ENCODE measurements at regions not wholly inside any gene's neighbourhood (a gene's known extent, or its start where the extent isn't known, plus 50 kb on each side); places are given as distances from the start of the nearest gene placed in this dataset.

DNA sequence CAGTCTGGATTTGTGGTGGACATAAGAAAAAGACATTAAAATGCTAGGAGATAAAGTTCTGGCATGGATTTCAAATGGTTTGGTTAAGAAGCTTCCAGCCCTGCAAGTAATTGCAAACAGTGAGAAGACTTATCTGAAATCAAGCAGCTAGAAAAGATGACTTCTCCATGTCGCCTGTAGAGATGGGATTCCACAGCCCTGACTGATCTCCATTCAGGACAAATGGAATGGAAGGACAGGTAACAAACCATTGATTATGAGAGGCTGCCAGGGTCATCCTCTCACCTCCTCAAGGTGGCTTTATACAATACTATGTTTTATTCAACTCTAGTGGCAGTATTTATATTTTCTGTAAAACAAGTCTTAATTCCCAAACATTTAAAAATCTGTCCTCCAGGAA, 237.9 kb downstream of the HLX start:
- no peaks in the 10 kb centered on the region for H3K36me3 ChIP-seq
- intact Hi-C loops (cut with DNase I) = no loop called here

DNA sequence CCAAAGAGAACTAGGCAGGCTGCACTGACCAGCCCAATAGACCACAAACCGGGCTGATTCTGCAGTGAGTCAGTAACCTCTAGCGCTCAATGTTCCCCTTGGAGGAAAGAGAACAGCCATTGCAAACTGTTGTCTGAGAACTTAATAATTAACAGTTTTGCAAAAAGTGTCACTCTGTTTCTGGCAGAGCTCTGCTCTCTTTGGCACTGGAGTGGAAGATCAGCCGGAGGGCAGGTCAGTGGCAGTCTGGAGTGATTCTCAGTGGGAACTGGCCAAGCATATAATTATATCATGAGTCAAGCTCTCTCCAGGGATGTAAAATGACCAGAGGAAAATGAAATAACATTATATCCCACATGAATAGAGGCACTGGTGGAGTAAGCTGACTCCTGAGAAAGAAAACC, 238.3 kb downstream of the HLX start:
- H3K36me3 ChIP-seq = no peaks in the 10 kb centered on the region
- TF ChIP-seq, protein P1, sequence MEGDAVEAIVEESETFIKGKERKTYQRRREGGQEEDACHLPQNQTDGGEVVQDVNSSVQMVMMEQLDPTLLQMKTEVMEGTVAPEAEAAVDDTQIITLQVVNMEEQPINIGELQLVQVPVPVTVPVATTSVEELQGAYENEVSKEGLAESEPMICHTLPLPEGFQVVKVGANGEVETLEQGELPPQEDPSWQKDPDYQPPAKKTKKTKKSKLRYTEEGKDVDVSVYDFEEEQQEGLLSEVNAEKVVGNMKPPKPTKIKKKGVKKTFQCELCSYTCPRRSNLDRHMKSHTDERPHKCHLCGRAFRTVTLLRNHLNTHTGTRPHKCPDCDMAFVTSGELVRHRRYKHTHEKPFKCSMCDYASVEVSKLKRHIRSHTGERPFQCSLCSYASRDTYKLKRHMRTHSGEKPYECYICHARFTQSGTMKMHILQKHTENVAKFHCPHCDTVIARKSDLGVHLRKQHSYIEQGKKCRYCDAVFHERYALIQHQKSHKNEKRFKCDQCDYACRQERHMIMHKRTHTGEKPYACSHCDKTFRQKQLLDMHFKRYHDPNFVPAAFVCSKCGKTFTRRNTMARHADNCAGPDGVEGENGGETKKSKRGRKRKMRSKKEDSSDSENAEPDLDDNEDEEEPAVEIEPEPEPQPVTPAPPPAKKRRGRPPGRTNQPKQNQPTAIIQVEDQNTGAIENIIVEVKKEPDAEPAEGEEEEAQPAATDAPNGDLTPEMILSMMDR (IDR thresholded peaks at IDR 0.05) = no peak
- no peak overlapping the region for H3K4me3 ChIP-seq
- DNase-seq (peak in 1 of 4 donors; percentile 48), ATAC-seq (peak; percentile 96)
- H3K27ac ChIP-seq = peak overlapping the region in 1 of 2 donors; percentile 56
- H3K4me1 ChIP-seq = peaks cover 12 to 17% of the 10 kb centered on the region in 2 donors
- intact Hi-C loops (cut with DNase I) = no loop called here
- no peaks in the 10 kb centered on the region for H3K27me3 ChIP-seq
- H3K9me3 ChIP-seq = peaks cover 0 to 7% of the 10 kb centered on the region in 2 donors

More for the DNA sequence above, 237.9 kb downstream of the HLX start:
- H3K9me3 ChIP-seq = peaks cover 0 to 7% of the 10 kb centered on the region in 2 donors
- H3K4me1 ChIP-seq = peaks cover 12 to 17% of the 10 kb centered on the region in 2 donors
- DNase-seq (no peak), ATAC-seq (no peak)
- H3K27me3 ChIP-seq = no peaks in the 10 kb centered on the region
- peak overlapping the region in 1 of 2 donors; percentile 56 for H3K27ac ChIP-seq
- H3K4me3 ChIP-seq = no peak overlapping the region
- TF ChIP-seq, protein P1 (IDR thresholded peaks at IDR 0.05) = no peak

DNA sequence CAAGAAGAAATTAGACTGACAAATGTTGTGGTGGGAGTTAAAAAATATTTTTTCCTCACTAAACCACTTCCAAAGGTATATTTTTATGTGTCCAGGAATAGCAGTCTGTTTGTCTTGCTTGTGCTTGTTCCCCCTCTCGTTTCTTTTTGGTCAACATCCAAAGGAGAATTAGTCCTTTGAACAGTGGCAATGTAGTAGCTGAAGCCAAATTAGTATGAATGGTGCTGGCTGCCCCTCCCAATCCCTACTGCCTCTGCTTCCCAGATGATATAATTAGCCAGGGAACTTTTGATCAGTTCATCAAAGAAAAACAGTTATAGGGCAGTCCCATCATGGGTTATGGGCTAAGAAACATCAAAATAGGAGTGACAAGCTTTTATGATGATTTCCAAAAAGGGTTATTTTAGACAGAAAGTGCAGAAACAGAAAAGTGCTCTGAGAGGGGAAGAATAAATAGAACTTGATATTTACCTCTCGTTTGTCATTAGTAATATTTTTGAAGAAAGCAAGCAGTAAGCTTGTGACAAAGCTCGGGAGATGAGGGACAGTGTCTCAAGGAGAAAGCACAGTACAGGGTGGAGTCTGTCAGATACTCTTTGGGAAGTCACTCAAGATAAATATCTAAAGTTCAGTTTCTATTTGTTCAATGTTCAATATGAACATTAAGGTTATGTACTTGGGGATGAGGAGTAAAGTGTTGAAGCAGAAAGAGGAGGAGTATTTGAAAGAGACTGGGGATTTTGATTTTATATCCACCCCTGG, 239.1 kb downstream of the HLX start:
- DNase-seq (no peak), ATAC-seq (no peak)
- TF ChIP-seq, protein P1 (IDR thresholded peaks at IDR 0.05) = no peak
- Histone ChIP-seq H3K27ac (peak overlapping the region in 1 of 2 donors; percentile 56), H3K4me1 (peaks cover 12 to 17% of the 10 kb centered on the region in 2 donors), H3K9me3 (peaks cover 0 to 7% of the 10 kb centered on the region in 2 donors), H3K36me3 (no peaks in the 10 kb centered on the region), H3K4me3 (no peak overlapping the region), H3K27me3 (no peaks in the 10 kb centered on the region)
- intact Hi-C loops (cut with DNase I) = no loop called here

DNA sequence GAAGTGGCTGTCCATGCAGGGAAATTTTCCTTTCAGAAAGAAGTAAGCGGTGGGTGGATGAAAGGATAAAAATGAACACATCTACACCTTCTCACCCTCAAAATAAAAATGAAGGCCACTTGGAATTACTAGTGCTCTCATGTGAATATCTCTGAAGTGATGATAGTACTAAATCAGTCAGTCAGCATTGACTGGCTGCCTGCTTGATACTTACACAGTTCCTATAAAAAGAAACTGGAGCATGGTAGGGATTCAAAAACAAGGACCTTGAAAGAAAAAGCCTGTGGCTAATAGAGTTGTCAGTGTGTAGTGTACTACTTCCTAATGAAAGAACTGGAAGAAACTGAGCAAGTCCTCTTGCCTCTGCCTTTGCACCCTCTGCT, 239.7 kb downstream of the HLX start:
- TF ChIP-seq, protein P1 (IDR thresholded peaks at IDR 0.05) = no peak
- intact Hi-C loops (cut with DNase I) = no loop called here
- peaks cover 12 to 17% of the 10 kb centered on the region in 2 donors for H3K4me1 ChIP-seq
- H3K27me3 ChIP-seq = no peaks in the 10 kb centered on the region
- H3K36me3 ChIP-seq = no peaks in the 10 kb centered on the region
- no peak overlapping the region for H3K4me3 ChIP-seq
- peaks cover 0 to 7% of the 10 kb centered on the region in 2 donors for H3K9me3 ChIP-seq
- DNase-seq = no peak
- ATAC-seq = no peak
- H3K27ac ChIP-seq = no peak overlapping the region

- Histone ChIP-seq H3K27ac (no peak overlapping the region), H3K9me3 (peaks cover 0 to 7% of the 10 kb centered on the region in 2 donors), H3K4me3 (no peak overlapping the region), H3K27me3 (no peaks in the 10 kb centered on the region), H3K4me1 (peaks cover 9 to 10% of the 10 kb centered on the region in 2 donors), H3K36me3 (no peaks in the 10 kb centered on the region)
- DNase-seq (no peak), ATAC-seq (no peak)
- intact Hi-C loops (cut with DNase I) = no loop called here
- TF ChIP-seq, protein P1 (IDR thresholded peaks at IDR 0.05) = no peak
These were observed 243.3 kb downstream of the HLX start for GRCh38 chr1:221122501-221122900.

Measured in left lung (tissue), 4 donors.